Immature natural killer cell (primary cell): ENCODE measurements at regions not wholly inside any gene's neighbourhood (a gene's known extent, or its start where the extent isn't known, plus 50 kb on each side); places are given as distances from the start of the nearest gene placed in this dataset.
"Not testable (repeated sequence)": the region's sequence is repeated elsewhere in the genome, so short reads cannot be mapped to it uniquely, and the experiment has no call there.

ENCODE experiments used
- DNase-seq, 3 donors: peaks; one replicate each; pipeline ENCODE4 v3.0.0; 2022; ENCODE audit warnings: mixed read lengths in 1 of 3
- H3K27ac Mint-ChIP-seq, 6 donors: one replicate each; pipeline ENCODE4 v1.8.0; 2020; ENCODE audit warnings: mixed read lengths in 6 of 6, mild to moderate bottlenecking in 5 of 6, inconsistent platforms in 4 of 6, moderate library complexity in 3 of 6
- H3K27me3 Mint-ChIP-seq, 3 donors: one replicate each; pipeline ENCODE4 v1.8.0; 2020 to 2021; ENCODE audit warnings: low read depth in 3 of 3, mild to moderate bottlenecking in 3 of 3, mixed read lengths in 3 of 3, moderate library complexity in 3 of 3, inconsistent platforms in 1 of 3
- H3K36me3 Mint-ChIP-seq, 3 donors: one replicate each; pipeline ENCODE4 v1.8.0; 2020; ENCODE audit warnings: mixed read lengths in 3 of 3, inconsistent platforms in 2 of 3, mild to moderate bottlenecking in 2 of 3
- H3K4me1 Mint-ChIP-seq, 2 donors: one replicate each; pipeline ENCODE4 v1.8.0; 2020; ENCODE audit warnings: inconsistent platforms in 2 of 2, mild to moderate bottlenecking in 2 of 2, mixed read lengths in 2 of 2, moderate library complexity in 1 of 2
- H3K4me3 Mint-ChIP-seq, 5 donors: one replicate each; pipeline ENCODE4 v1.8.0; 2020; ENCODE audit warnings: mild to moderate bottlenecking in 5 of 5, mixed read lengths in 5 of 5, inconsistent platforms in 3 of 5, moderate library complexity in 3 of 5
- H3K9me3 Mint-ChIP-seq, 6 donors: one replicate each; pipeline ENCODE4 v1.8.0; 2020; ENCODE audit warnings: mild to moderate bottlenecking in 6 of 6, mixed read lengths in 6 of 6, inconsistent platforms in 4 of 6, moderate library complexity in 3 of 6

- peaks cover 0 to 3% (median 0%) of the 10 kb centered on the region in 6 donors for H3K9me3 Mint-ChIP-seq
- no peak overlapping the region for H3K27ac Mint-ChIP-seq
- no peak overlapping the region for H3K4me3 Mint-ChIP-seq
- no peak for DNase-seq
- no peaks in the 10 kb centered on the region for H3K4me1 Mint-ChIP-seq
- no peaks in the 10 kb centered on the region for H3K36me3 Mint-ChIP-seq
- H3K27me3 Mint-ChIP-seq: peaks cover 0 to 2% (median 2%) of the 10 kb centered on the region in 3 donors
Measured at GRCh38 chr3:140769951-140770350, 92.1 kb downstream of the TRIM42 start.

GRCh38 chr3:140770977-140771667, 93.3 kb downstream of the TRIM42 start:
- peak overlapping the region in 1 of 6 donors; percentile 18 for H3K27ac Mint-ChIP-seq
- no peaks in the 10 kb centered on the region for H3K36me3 Mint-ChIP-seq
- H3K4me1 Mint-ChIP-seq: no peaks in the 10 kb centered on the region
- H3K4me3 Mint-ChIP-seq: no peak overlapping the region
- peaks cover 0 to 4% (median under 1%) of the 10 kb centered on the region in 6 donors for H3K9me3 Mint-ChIP-seq
- DNase-seq: no peak
- H3K27me3 Mint-ChIP-seq: peaks cover 0 to 2% (median 0%) of the 10 kb centered on the region in 3 donors

GRCh38 chr3:140777631-140778233, 99.9 kb downstream of the TRIM42 start:
- DNase-seq: no peak
- H3K4me1 Mint-ChIP-seq: no peaks in the 10 kb centered on the region
- H3K36me3 Mint-ChIP-seq: no peaks in the 10 kb centered on the region
- no peak overlapping the region for H3K4me3 Mint-ChIP-seq
- H3K27me3 Mint-ChIP-seq: peaks cover 0 to 2% (median 0%) of the 10 kb centered on the region in 3 donors
- H3K9me3 Mint-ChIP-seq: peaks cover 0 to 8% (median 4%) of the 10 kb centered on the region in 6 donors
- H3K27ac Mint-ChIP-seq: no peak overlapping the region

- Mint-ChIP-seq H3K27ac (no peak overlapping the region), H3K9me3 (peaks cover 5 to 25% (median 15%) of the 10 kb centered on the region in 6 donors), H3K36me3 (peaks cover 0 to 6% (median 3%) of the 10 kb centered on the region in 3 donors), H3K27me3 (peaks cover 0 to 4% (median 0%) of the 10 kb centered on the region in 3 donors), H3K4me3 (no peak overlapping the region), H3K4me1 (no peaks in the 10 kb centered on the region)
- DNase-seq: no peak
Measured at GRCh38 chr3:140791368-140791767, 113.5 kb downstream of the TRIM42 start.

- H3K27me3 Mint-ChIP-seq: peaks cover 0 to 4% (median 2%) of the 10 kb centered on the region in 3 donors
Measured at GRCh38 chr3:140794507-140794906, 116.6 kb downstream of the TRIM42 start.

GRCh38 chr3:140802898-140803297, 125.0 kb downstream of the TRIM42 start:
- not testable (repeated sequence) for H3K27me3 Mint-ChIP-seq

More at GRCh38 chr3:140794507-140794906, 116.6 kb downstream of the TRIM42 start:
- Mint-ChIP-seq H3K4me1 (no peaks in the 10 kb centered on the region), H3K4me3 (no peak overlapping the region), H3K9me3 (peaks cover 7 to 25% (median 13%) of the 10 kb centered on the region in 6 donors), H3K36me3 (peaks cover 0 to 6% (median 3%) of the 10 kb centered on the region in 3 donors), H3K27ac (no peak overlapping the region)
- no peak for DNase-seq

GRCh38 chr3:140809316-140809715, 131.5 kb downstream of the TRIM42 start:
- Mint-ChIP-seq H3K27ac (no peak overlapping the region), H3K9me3 (peaks cover 0 to 8% (median 5%) of the 10 kb centered on the region in 6 donors), H3K36me3 (peaks cover 0 to 5% (median 0%) of the 10 kb centered on the region in 3 donors), H3K27me3 (peaks cover 0 to 8% (median 3%) of the 10 kb centered on the region in 3 donors), H3K4me3 (no peak overlapping the region), H3K4me1 (no peaks in the 10 kb centered on the region)
- no peak for DNase-seq

More at GRCh38 chr3:140802898-140803297, 125.0 kb downstream of the TRIM42 start:
- H3K27ac Mint-ChIP-seq, H3K4me3 Mint-ChIP-seq, H3K4me1 Mint-ChIP-seq, DNase-seq, H3K36me3 Mint-ChIP-seq: not testable (repeated sequence)
- H3K9me3 Mint-ChIP-seq: peaks cover 6 to 21% (median 15%) of the 10 kb centered on the region in 6 donors

- H3K4me3 Mint-ChIP-seq: no peak overlapping the region
Measured at GRCh38 chr3:140816372-140817195, 125.1 kb upstream of the SLC25A36 start.

GRCh38 chr3:140821493-140821892, 120.1 kb upstream of the SLC25A36 start:
- DNase-seq: no peak
- H3K27ac Mint-ChIP-seq: no peak overlapping the region
- H3K9me3 Mint-ChIP-seq: peaks cover 0 to 2% (median 0%) of the 10 kb centered on the region in 6 donors
- peaks cover 0 to 9% (median 8%) of the 10 kb centered on the region in 3 donors for H3K27me3 Mint-ChIP-seq
- no peak overlapping the region for H3K4me3 Mint-ChIP-seq
- H3K4me1 Mint-ChIP-seq: no peaks in the 10 kb centered on the region
- H3K36me3 Mint-ChIP-seq: no peaks in the 10 kb centered on the region

More at GRCh38 chr3:140816372-140817195, 125.1 kb upstream of the SLC25A36 start:
- no peak for DNase-seq
- peaks cover 1 to 5% (median 2%) of the 10 kb centered on the region in 3 donors for H3K27me3 Mint-ChIP-seq
- peaks cover 0 to 3% (median 0%) of the 10 kb centered on the region in 6 donors for H3K9me3 Mint-ChIP-seq
- no peaks in the 10 kb centered on the region for H3K4me1 Mint-ChIP-seq
- H3K27ac Mint-ChIP-seq: no peak overlapping the region
- H3K36me3 Mint-ChIP-seq: no peaks in the 10 kb centered on the region

- H3K9me3 Mint-ChIP-seq: peaks cover 0 to 2% (median 0%) of the 10 kb centered on the region in 6 donors
- no peak for DNase-seq
- no peaks in the 10 kb centered on the region for H3K4me1 Mint-ChIP-seq
- no peak overlapping the region for H3K4me3 Mint-ChIP-seq
- H3K36me3 Mint-ChIP-seq: no peaks in the 10 kb centered on the region
- peaks cover 0 to 9% (median 8%) of the 10 kb centered on the region in 3 donors for H3K27me3 Mint-ChIP-seq
- H3K27ac Mint-ChIP-seq: no peak overlapping the region
Measured at GRCh38 chr3:140822401-140823047, 119.1 kb upstream of the SLC25A36 start.

- Mint-ChIP-seq H3K9me3 (peaks cover 0 to 2% (median 0%) of the 10 kb centered on the region in 6 donors), H3K36me3 (no peaks in the 10 kb centered on the region), H3K4me3 (no peak overlapping the region), H3K27me3 (peaks cover 1 to 9% (median 8%) of the 10 kb centered on the region in 3 donors), H3K4me1 (no peaks in the 10 kb centered on the region), H3K27ac (no peak overlapping the region)
- DNase-seq: no peak
Measured at GRCh38 chr3:140823106-140823505, 118.5 kb upstream of the SLC25A36 start.

- Mint-ChIP-seq H3K9me3 (peaks cover 0 to 2% (median 0%) of the 10 kb centered on the region in 6 donors), H3K36me3 (peaks cover 0 to 2% (median 0%) of the 10 kb centered on the region in 3 donors), H3K4me1 (peaks cover 0 to 2% of the 10 kb centered on the region in 2 donors), H3K27me3 (peaks cover 2 to 8% (median 4%) of the 10 kb centered on the region in 3 donors), H3K4me3 (no peak overlapping the region), H3K27ac (no peak overlapping the region)
- no peak for DNase-seq
Measured at GRCh38 chr3:140827894-140828293, 113.7 kb upstream of the SLC25A36 start.

GRCh38 chr3:140828585-140828984, 113.1 kb upstream of the SLC25A36 start:
- Mint-ChIP-seq H3K4me3 (no peak overlapping the region), H3K9me3 (peaks cover 0 to 2% (median 0%) of the 10 kb centered on the region in 6 donors), H3K27ac (no peak overlapping the region), H3K27me3 (peaks cover 3 to 6% (median 5%) of the 10 kb centered on the region in 3 donors), H3K36me3 (peaks cover 0 to 3% (median 0%) of the 10 kb centered on the region in 3 donors), H3K4me1 (peaks cover 0 to 3% of the 10 kb centered on the region in 2 donors)
- no peak for DNase-seq
